Liver (tissue), 8 donors: ENCODE measurements at regions not wholly inside any gene's neighbourhood (a gene's known extent, or its start where the extent isn't known, plus 50 kb on each side); places are given as distances from the start of the nearest gene placed in this dataset.

ENCODE experiments used
- DNase-seq: peaks from one replicate; pipeline ENCODE4 v3.0.0-alpha.2; 2017; ENCODE audit warnings: low spot score
- H3K27ac ChIP-seq, 2 donors: one replicate each; pipeline ENCODE4 v1.7.0; 2013; ENCODE audit warnings: inconsistent platforms in 2 of 2, low read length in 2 of 2, control low read depth in 1 of 2, low read depth in 1 of 2, mild to moderate bottlenecking in 1 of 2
- H3K27me3 ChIP-seq, 4 donors: one replicate each; pipeline versions ENCODE4 v1.6.1 to v1.7.0; 2013; ENCODE audit warnings: low read length in 3 of 4, inconsistent platforms in 1 of 4, mild to moderate bottlenecking in 1 of 4, moderate library complexity in 1 of 4; ENCODE audit not compliant: control insufficient read depth in 4 of 4, insufficient read depth in 4 of 4
- H3K36me3 ChIP-seq, 4 donors: one replicate each; pipeline versions ENCODE4 v1.6.1 to v1.7.0; 2013; ENCODE audit warnings: low read length in 3 of 4, mild to moderate bottlenecking in 3 of 4, low read depth in 1 of 4, moderate library complexity in 1 of 4; ENCODE audit not compliant: control insufficient read depth in 4 of 4, insufficient read depth in 3 of 4
- H3K4me1 ChIP-seq, 4 donors: one replicate each; pipeline versions ENCODE4 v1.6.1 to v1.7.0; 2013; ENCODE audit warnings: low read length in 3 of 4, mild to moderate bottlenecking in 3 of 4, moderate library complexity in 1 of 4; ENCODE audit not compliant: control insufficient read depth in 4 of 4, insufficient read depth in 4 of 4
- H3K4me3 ChIP-seq, 3 donors: one replicate each; pipeline versions ENCODE4 v1.6.1 to v1.7.0; 2013; ENCODE audit warnings: low read length in 3 of 3, control low read depth in 1 of 3, low read depth in 1 of 3, mild to moderate bottlenecking in 1 of 3
- H3K9ac ChIP-seq, 2 donors: one replicate each; pipeline ENCODE4 v1.7.0; 2013; ENCODE audit warnings: low read length in 2 of 2, mild to moderate bottlenecking in 2 of 2, moderate library complexity in 2 of 2, control low read depth in 1 of 2, low read depth in 1 of 2
- H3K9me3 ChIP-seq, 4 donors: one replicate each; pipeline versions ENCODE4 v1.6.1 to v1.7.0; 2013; ENCODE audit warnings: low read length in 3 of 4; ENCODE audit not compliant: control insufficient read depth in 4 of 4
- EGR1 ChIP-seq, 2 donors: IDR thresholded peaks; 2 replicates each; pipeline ENCODE4 v1.6.1; 2016 to 2018; ENCODE audit warnings: antibody characterized with exemption in 2 of 2, low read depth in 2 of 2
- FOXA2 ChIP-seq: IDR thresholded peaks from 2 replicates; pipeline ENCODE4 v1.6.1; 2016; ENCODE audit warnings: antibody characterized with exemption
- HNF4A ChIP-seq, 2 donors: conservative IDR thresholded peaks; 2 replicates each; pipeline ENCODE4 v1.6.1; 2016; ENCODE audit warnings: antibody characterized with exemption in 2 of 2, mild to moderate bottlenecking in 2 of 2
- HNF4G ChIP-seq: IDR thresholded peaks from 2 replicates; pipeline ENCODE4 v1.6.1; 2016; ENCODE audit warnings: antibody characterized with exemption
- JUND ChIP-seq, 2 donors: IDR thresholded peaks; 2 replicates each; pipeline ENCODE4 v1.6.1; 2016; ENCODE audit warnings: antibody characterized with exemption in 2 of 2
- NR2F2 ChIP-seq: IDR thresholded peaks from 2 replicates; pipeline ENCODE4 v1.6.1; 2016; ENCODE audit warnings: antibody characterized with exemption
- RAD21 ChIP-seq, 2 donors: IDR thresholded peaks; 2 replicates each; pipeline ENCODE4 v1.6.1; 2016; ENCODE audit warnings: antibody characterized with exemption in 2 of 2, mild to moderate bottlenecking in 2 of 2
- RXRA ChIP-seq, 2 donors: IDR thresholded peaks; 2 replicates each; pipeline ENCODE4 v1.6.1; 2017 to 2018; ENCODE audit warnings: antibody characterized with exemption in 2 of 2, mild to moderate bottlenecking in 1 of 2
- SP1 ChIP-seq: IDR thresholded peaks from 2 replicates; pipeline ENCODE4 v1.6.1; 2018; ENCODE audit warnings: antibody characterized with exemption, mild to moderate bottlenecking
- YY1 ChIP-seq: IDR thresholded peaks from 2 replicates; pipeline ENCODE4 v1.6.1; 2016; ENCODE audit warnings: antibody characterized with exemption, mild to moderate bottlenecking
- WGBS: extraction: QIAGEN DNeasy Blood & Tissue Kit; methylation state at CpG from one replicate; pipeline ENCODE4 v1.1.7; 2013; 5-methylcytosine and 5-hydroxymethylcytosine counted together
- TF ChIP-seq, protein P1 (sequence below): IDR thresholded peaks from 2 replicates; pipeline ENCODE4 v1.6.1; 2016; ENCODE audit warnings: antibody characterized with exemption
- TF ChIP-seq, protein P2 (sequence below): IDR thresholded peaks from 2 replicates; pipeline ENCODE4 v1.6.1; 2016; ENCODE audit warnings: antibody characterized with exemption
- TF ChIP-seq, protein P3 (sequence below): fragments of 150-350 bp; IDR thresholded peaks from 2 replicates; pipeline ENCODE4 v1.5.1; 2017; ENCODE audit warnings: improper control_type of control experiment, low read depth, low read length; ENCODE audit not compliant: missing input control
- TF ChIP-seq, protein P4 (sequence below): IDR thresholded peaks from 2 replicates; pipeline ENCODE4 v1.6.1; 2016; ENCODE audit warnings: antibody characterized with exemption
- donor health status: healthy.
- donor health status: healthy.
- donor health status: healthy.
- donor health status: healthy.
- donor health status: healthy.

GRCh38 chr7:125804273-125804672 is 874.6 kb upstream of the POT1 start:
- Histone ChIP-seq H3K9me3 (no peaks in the 10 kb centered on the region), H3K4me1 (no peaks in the 10 kb centered on the region), H3K27me3 (no peaks in the 10 kb centered on the region), H3K9ac (no peak overlapping the region), H3K27ac (no peak overlapping the region), H3K4me3 (no peak overlapping the region), H3K36me3 (no peaks in the 10 kb centered on the region)
- no peak for DNase-seq
- TF ChIP-seq, protein P1, sequence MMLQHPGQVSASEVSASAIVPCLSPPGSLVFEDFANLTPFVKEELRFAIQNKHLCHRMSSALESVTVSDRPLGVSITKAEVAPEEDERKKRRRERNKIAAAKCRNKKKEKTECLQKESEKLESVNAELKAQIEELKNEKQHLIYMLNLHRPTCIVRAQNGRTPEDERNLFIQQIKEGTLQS = no peak
- TF ChIP-seq NR2F2 (no peak), EGR1 (IDR thresholded peaks at IDR 0.05; ENCODE audit: low read depth in 2 of 2) (no peak), SP1 (no peak), RXRA (IDR thresholded peaks at IDR 0.05) (no peak)
- TF ChIP-seq, protein P2, sequence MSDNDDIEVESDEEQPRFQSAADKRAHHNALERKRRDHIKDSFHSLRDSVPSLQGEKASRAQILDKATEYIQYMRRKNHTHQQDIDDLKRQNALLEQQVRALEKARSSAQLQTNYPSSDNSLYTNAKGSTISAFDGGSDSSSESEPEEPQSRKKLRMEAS = no peak

- Histone ChIP-seq H3K4me1 (no peaks in the 10 kb centered on the region), H3K9ac (no peak overlapping the region)
Measured at GRCh38 chr7:125780153-125780552, 850.5 kb upstream of the POT1 start.

GRCh38 chr7:125775317-125775716 is 845.7 kb upstream of the POT1 start:
- Histone ChIP-seq H3K27me3 (peaks cover 0 to 2% (median 0%) of the 10 kb centered on the region in 4 donors), H3K27ac (no peak overlapping the region), H3K36me3 (no peaks in the 10 kb centered on the region), H3K9ac (no peak overlapping the region), H3K4me3 (no peak overlapping the region), H3K4me1 (no peaks in the 10 kb centered on the region), H3K9me3 (no peaks in the 10 kb centered on the region)
- no peak for DNase-seq
- WGBS = 71% methylated on average over 4 of the region's 4 CpGs
- TF ChIP-seq, protein P2 = no peak
- TF ChIP-seq RXRA (IDR thresholded peaks at IDR 0.05) (no peak), HNF4G (no peak), JUND (IDR thresholded peaks at IDR 0.05) (no peak), SP1 (no peak), YY1 (no peak), FOXA2 (no peak), HNF4A (conservative IDR thresholded peaks at IDR 0.05) (no peak)
- TF ChIP-seq, protein P1 = no peak

More at GRCh38 chr7:125780153-125780552, 850.5 kb upstream of the POT1 start:
- Histone ChIP-seq H3K27me3 (peaks cover 0 to 2% (median 0%) of the 10 kb centered on the region in 4 donors), H3K36me3 (no peaks in the 10 kb centered on the region), H3K9me3 (no peaks in the 10 kb centered on the region), H3K4me3 (no peak overlapping the region), H3K27ac (no peak overlapping the region)
- no peak for DNase-seq
- TF ChIP-seq, protein P3, sequence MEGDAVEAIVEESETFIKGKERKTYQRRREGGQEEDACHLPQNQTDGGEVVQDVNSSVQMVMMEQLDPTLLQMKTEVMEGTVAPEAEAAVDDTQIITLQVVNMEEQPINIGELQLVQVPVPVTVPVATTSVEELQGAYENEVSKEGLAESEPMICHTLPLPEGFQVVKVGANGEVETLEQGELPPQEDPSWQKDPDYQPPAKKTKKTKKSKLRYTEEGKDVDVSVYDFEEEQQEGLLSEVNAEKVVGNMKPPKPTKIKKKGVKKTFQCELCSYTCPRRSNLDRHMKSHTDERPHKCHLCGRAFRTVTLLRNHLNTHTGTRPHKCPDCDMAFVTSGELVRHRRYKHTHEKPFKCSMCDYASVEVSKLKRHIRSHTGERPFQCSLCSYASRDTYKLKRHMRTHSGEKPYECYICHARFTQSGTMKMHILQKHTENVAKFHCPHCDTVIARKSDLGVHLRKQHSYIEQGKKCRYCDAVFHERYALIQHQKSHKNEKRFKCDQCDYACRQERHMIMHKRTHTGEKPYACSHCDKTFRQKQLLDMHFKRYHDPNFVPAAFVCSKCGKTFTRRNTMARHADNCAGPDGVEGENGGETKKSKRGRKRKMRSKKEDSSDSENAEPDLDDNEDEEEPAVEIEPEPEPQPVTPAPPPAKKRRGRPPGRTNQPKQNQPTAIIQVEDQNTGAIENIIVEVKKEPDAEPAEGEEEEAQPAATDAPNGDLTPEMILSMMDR = no peak
- no peak for TF ChIP-seq YY1
- TF ChIP-seq, protein P4, sequence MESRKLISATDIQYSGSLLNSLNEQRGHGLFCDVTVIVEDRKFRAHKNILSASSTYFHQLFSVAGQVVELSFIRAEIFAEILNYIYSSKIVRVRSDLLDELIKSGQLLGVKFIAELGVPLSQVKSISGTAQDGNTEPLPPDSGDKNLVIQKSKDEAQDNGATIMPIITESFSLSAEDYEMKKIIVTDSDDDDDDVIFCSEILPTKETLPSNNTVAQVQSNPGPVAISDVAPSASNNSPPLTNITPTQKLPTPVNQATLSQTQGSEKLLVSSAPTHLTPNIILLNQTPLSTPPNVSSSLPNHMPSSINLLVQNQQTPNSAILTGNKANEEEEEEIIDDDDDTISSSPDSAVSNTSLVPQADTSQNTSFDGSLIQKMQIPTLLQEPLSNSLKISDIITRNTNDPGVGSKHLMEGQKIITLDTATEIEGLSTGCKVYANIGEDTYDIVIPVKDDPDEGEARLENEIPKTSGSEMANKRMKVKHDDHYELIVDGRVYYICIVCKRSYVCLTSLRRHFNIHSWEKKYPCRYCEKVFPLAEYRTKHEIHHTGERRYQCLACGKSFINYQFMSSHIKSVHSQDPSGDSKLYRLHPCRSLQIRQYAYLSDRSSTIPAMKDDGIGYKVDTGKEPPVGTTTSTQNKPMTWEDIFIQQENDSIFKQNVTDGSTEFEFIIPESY = no peak
- no peak for TF ChIP-seq RAD21 (IDR thresholded peaks at IDR 0.05)
- WGBS = 48% methylated on average over 1 of the region's 1 CpG
